Superior temporal gyrus (tissue), 1 donor: ENCODE measurements at regions not wholly inside any gene's neighbourhood (a gene's known extent, or its start where the extent isn't known, plus 50 kb on each side); places are given as distances from the start of the nearest gene placed in this dataset.

Source experiments
- DNase-seq: peaks from one replicate; pipeline ENCODE4 v3.0.0-alpha.2; 2016; ENCODE audit errors: extremely low spot score

- DNase-seq: no peak
Observed at GRCh38 chr7:68006619-68007018, 1010.0 kb downstream of the TYW1 start.

- DNase-seq: no peak
Observed at GRCh38 chr7:68009716-68010115, 1013.1 kb downstream of the TYW1 start.

GRCh38 chr7:68014031-68014736 is 1017.6 kb downstream of the TYW1 start:
- no peak for DNase-seq

GRCh38 chr7:68015122-68015977 is 1018.7 kb downstream of the TYW1 start:
- DNase-seq: no peak

- no peak for DNase-seq
Observed at GRCh38 chr7:68015978-68016532, 1019.4 kb downstream of the TYW1 start.

- no peak for DNase-seq
Observed at GRCh38 chr7:68020102-68020501, 1023.5 kb downstream of the TYW1 start.

GRCh38 chr7:68025369-68025768 is 1028.7 kb downstream of the TYW1 start:
- DNase-seq: no peak

- DNase-seq: no peak
Observed at GRCh38 chr7:68030530-68030929, 1033.9 kb downstream of the TYW1 start.

GRCh38 chr7:68031180-68031943 is 1034.7 kb downstream of the TYW1 start:
- DNase-seq: no peak

GRCh38 chr7:68038621-68039314 is 1042.1 kb downstream of the TYW1 start:
- no peak for DNase-seq

- no peak for DNase-seq
Observed at GRCh38 chr7:68041554-68041953, 1044.9 kb downstream of the TYW1 start.

- DNase-seq: no peak
Observed at GRCh38 chr7:68043546-68043945, 1046.9 kb downstream of the TYW1 start.

- no peak for DNase-seq
Observed at GRCh38 chr7:68050627-68051026, 1054.0 kb downstream of the TYW1 start.

GRCh38 chr7:68058014-68058413 is 1061.4 kb downstream of the TYW1 start:
- no peak for DNase-seq

GRCh38 chr7:68063171-68063570 is 1066.5 kb downstream of the TYW1 start:
- peak; percentile 22 for DNase-seq

GRCh38 chr7:68065581-68065980 is 1068.9 kb downstream of the TYW1 start:
- no peak for DNase-seq

GRCh38 chr7:68067845-68068244 is 1071.2 kb downstream of the TYW1 start:
- no peak for DNase-seq

- no peak for DNase-seq
Observed at GRCh38 chr7:68070992-68071391, 1074.4 kb downstream of the TYW1 start.

GRCh38 chr7:68073701-68074100 is 1077.1 kb downstream of the TYW1 start:
- DNase-seq: no peak

GRCh38 chr7:68074242-68074641 is 1077.6 kb downstream of the TYW1 start:
- no peak for DNase-seq

GRCh38 chr7:68078157-68078710 is 1081.6 kb downstream of the TYW1 start:
- no peak for DNase-seq
